ENCODE measurements at regions not wholly inside any gene's neighbourhood (a gene's known extent, or its start where the extent isn't known, plus 50 kb on each side); places are given as distances from the start of the nearest gene placed in this dataset.

DNA sequence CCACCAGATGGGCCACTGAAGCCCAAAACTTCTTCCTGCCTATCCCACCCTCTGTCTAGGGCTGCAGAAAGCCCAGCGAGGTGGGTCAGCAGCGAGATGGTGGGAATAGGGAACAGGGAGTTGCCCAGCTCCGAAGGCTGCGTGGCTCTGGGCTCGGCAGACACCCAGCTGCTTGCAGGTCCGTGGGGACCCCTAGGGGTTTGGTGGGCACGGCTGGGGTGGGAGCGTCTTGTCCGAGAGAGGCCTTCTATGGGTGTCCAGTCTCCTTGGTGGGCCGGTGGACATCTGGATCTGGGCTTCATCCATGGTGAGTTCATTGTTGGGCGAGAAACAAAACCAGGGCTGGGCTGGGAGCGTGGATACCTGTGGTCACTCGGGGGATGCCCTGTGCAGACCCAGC is 1211.0 kb downstream of the BRD1 start:
- TF ChIP-seq POLR2A (IDR thresholded peaks at IDR 0.05), result no peak
- TF ChIP-seq, protein P1, sequence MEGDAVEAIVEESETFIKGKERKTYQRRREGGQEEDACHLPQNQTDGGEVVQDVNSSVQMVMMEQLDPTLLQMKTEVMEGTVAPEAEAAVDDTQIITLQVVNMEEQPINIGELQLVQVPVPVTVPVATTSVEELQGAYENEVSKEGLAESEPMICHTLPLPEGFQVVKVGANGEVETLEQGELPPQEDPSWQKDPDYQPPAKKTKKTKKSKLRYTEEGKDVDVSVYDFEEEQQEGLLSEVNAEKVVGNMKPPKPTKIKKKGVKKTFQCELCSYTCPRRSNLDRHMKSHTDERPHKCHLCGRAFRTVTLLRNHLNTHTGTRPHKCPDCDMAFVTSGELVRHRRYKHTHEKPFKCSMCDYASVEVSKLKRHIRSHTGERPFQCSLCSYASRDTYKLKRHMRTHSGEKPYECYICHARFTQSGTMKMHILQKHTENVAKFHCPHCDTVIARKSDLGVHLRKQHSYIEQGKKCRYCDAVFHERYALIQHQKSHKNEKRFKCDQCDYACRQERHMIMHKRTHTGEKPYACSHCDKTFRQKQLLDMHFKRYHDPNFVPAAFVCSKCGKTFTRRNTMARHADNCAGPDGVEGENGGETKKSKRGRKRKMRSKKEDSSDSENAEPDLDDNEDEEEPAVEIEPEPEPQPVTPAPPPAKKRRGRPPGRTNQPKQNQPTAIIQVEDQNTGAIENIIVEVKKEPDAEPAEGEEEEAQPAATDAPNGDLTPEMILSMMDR (IDR thresholded peaks at IDR 0.05), result no peak
- TF ChIP-seq POLR2AphosphoS5 (IDR thresholded peaks at IDR 0.05), result no peak
- no peak for TF ChIP-seq EP300 (IDR thresholded peaks at IDR 0.05)
